ENCODE measurements at regions not wholly inside any gene's neighbourhood (a gene's known extent, or its start where the extent isn't known, plus 50 kb on each side); places are given as distances from the start of the nearest gene placed in this dataset.

- H3K36me3 ChIP-seq = no peaks in the 10 kb centered on the region
- H3K27me3 ChIP-seq (replicated peaks; ENCODE audit: insufficient read depth) = no peaks in the 10 kb centered on the region
- no peak overlapping the region for H3K27ac ChIP-seq
These were observed 106.7 kb downstream of the RPS29 start for GRCh38 chr14:49479432-49479831.

GRCh38 chr14:49478784-49479183 lies 107.4 kb downstream of the RPS29 start:
- TF ChIP-seq, protein P1, sequence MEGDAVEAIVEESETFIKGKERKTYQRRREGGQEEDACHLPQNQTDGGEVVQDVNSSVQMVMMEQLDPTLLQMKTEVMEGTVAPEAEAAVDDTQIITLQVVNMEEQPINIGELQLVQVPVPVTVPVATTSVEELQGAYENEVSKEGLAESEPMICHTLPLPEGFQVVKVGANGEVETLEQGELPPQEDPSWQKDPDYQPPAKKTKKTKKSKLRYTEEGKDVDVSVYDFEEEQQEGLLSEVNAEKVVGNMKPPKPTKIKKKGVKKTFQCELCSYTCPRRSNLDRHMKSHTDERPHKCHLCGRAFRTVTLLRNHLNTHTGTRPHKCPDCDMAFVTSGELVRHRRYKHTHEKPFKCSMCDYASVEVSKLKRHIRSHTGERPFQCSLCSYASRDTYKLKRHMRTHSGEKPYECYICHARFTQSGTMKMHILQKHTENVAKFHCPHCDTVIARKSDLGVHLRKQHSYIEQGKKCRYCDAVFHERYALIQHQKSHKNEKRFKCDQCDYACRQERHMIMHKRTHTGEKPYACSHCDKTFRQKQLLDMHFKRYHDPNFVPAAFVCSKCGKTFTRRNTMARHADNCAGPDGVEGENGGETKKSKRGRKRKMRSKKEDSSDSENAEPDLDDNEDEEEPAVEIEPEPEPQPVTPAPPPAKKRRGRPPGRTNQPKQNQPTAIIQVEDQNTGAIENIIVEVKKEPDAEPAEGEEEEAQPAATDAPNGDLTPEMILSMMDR (IDR thresholded peaks at IDR 0.05) = no peak
- H3K9me3 ChIP-seq = no peaks in the 10 kb centered on the region
- H3K27me3 ChIP-seq (replicated peaks; ENCODE audit: insufficient read depth) = no peaks in the 10 kb centered on the region
- ATAC-seq (ENCODE audit: insufficient number of reproducible peaks, low FRiP score, low read depth) (no peak), DNase-seq (ENCODE audit: low spot score) (no peak)
- no peaks in the 10 kb centered on the region for H3K36me3 ChIP-seq
- peaks cover 3 to 6% of the 10 kb centered on the region in 2 donors for H3K4me1 ChIP-seq (ENCODE audit: control insufficient read depth in 1 of 2, low read depth in 2 of 2)
- H3K27ac ChIP-seq = no peak overlapping the region
- no peak overlapping the region for H3K4me3 ChIP-seq

More at GRCh38 chr14:49479432-49479831, 106.7 kb downstream of the RPS29 start:
- TF ChIP-seq, protein P1 (IDR thresholded peaks at IDR 0.05) = no peak
- Histone ChIP-seq H3K4me1 (ENCODE audit: control insufficient read depth in 1 of 2, low read depth in 2 of 2) (peaks cover 3 to 6% of the 10 kb centered on the region in 2 donors), H3K4me3 (peak overlapping the region; percentile 20), H3K9me3 (no peaks in the 10 kb centered on the region)
- ATAC-seq (ENCODE audit: insufficient number of reproducible peaks, low FRiP score, low read depth) = no peak
- no peak for DNase-seq (ENCODE audit: low spot score)

DNA sequence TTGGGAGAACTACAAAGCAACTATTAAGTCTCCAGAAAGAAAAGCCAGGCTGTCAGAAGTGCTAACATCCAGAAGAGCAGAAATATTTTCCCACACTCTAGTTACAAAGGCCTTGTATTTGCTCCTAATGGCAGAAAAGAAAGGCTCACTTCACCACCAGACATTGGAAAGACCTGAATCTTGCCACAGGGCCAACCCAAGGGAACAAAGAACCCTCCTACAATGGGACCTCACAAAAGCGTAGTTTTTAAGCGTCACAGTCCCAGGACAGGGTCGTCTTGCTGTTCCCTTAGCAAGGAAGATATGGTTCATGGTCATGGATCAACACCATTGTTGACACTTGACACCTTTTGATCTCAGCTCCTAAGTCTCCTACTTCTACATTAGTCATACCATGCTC lies 119.1 kb downstream of the RPS29 start:
- Histone ChIP-seq H3K4me1 (ENCODE audit: control insufficient read depth in 1 of 2, low read depth in 2 of 2) (no peaks in the 10 kb centered on the region), H3K27ac (no peak overlapping the region), H3K27me3 (replicated peaks; ENCODE audit: insufficient read depth) (no peaks in the 10 kb centered on the region), H3K36me3 (no peaks in the 10 kb centered on the region), H3K4me3 (no peak overlapping the region), H3K9me3 (no peaks in the 10 kb centered on the region)
- TF ChIP-seq, protein P1 (IDR thresholded peaks at IDR 0.05) = no peak
- DNase-seq (ENCODE audit: low spot score) = no peak
- no peak for ATAC-seq (ENCODE audit: insufficient number of reproducible peaks, low FRiP score, low read depth)

- H3K9me3 ChIP-seq = no peaks in the 10 kb centered on the region
- TF ChIP-seq, protein P1 (IDR thresholded peaks at IDR 0.05) = no peak
- no peak overlapping the region for H3K4me3 ChIP-seq
- no peaks in the 10 kb centered on the region for H3K27me3 ChIP-seq (replicated peaks; ENCODE audit: insufficient read depth)
- no peaks in the 10 kb centered on the region for H3K4me1 ChIP-seq (ENCODE audit: control insufficient read depth in 1 of 2, low read depth in 2 of 2)
- H3K36me3 ChIP-seq = no peaks in the 10 kb centered on the region
- DNase-seq (ENCODE audit: low spot score) = no peak
- ATAC-seq (ENCODE audit: insufficient number of reproducible peaks, low FRiP score, low read depth) = no peak
- no peak overlapping the region for H3K27ac ChIP-seq
These were observed 121.3 kb downstream of the RPS29 start for GRCh38 chr14:49464885-49465284.

DNA sequence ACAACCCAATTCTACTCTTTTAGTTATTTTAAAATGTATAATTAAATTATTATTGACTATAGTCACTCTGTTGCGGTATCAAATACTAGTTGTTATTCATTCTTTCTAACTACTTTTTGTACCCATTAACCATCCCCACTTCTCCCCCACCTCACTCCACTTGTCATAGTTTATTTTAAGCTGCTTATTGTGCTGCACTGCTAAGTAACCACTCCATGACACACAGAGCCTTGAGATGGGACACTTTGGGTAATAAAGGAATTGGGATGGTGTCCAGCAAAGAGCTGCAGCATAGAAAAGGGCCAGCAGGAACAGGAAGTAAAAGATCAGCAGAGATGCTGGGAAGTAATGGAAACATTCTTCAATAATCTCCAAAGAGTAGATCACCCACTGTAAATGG lies 123.0 kb downstream of the RPS29 start:
- ATAC-seq (ENCODE audit: insufficient number of reproducible peaks, low FRiP score, low read depth) (no peak), DNase-seq (ENCODE audit: low spot score) (no peak)
- Histone ChIP-seq H3K27ac (no peak overlapping the region), H3K36me3 (no peaks in the 10 kb centered on the region), H3K9me3 (no peaks in the 10 kb centered on the region), H3K4me3 (no peak overlapping the region), H3K27me3 (replicated peaks; ENCODE audit: insufficient read depth) (no peaks in the 10 kb centered on the region), H3K4me1 (ENCODE audit: control insufficient read depth in 1 of 2, low read depth in 2 of 2) (no peaks in the 10 kb centered on the region)
- TF ChIP-seq, protein P1 (IDR thresholded peaks at IDR 0.05) = no peak
